ENCODE measurements at regions not wholly inside any gene's neighbourhood (a gene's known extent, or its start where the extent isn't known, plus 50 kb on each side); places are given as distances from the start of the nearest gene placed in this dataset.
A peak's percentile ranks its signal among the peaks of the same experiment; 100 is the strongest.

- 53 to 61% methylated on average over 3 of the region's 3 CpGs for WGBS, 2 donors
- Histone ChIP-seq H3K27ac (no peak overlapping the region), H3K36me3 (no peaks in the 10 kb centered on the region), H3K27me3 (no peaks in the 10 kb centered on the region), H3K9me3 (no peaks in the 10 kb centered on the region), H3K4me1 (no peaks in the 10 kb centered on the region), H3K4me3 (no peak overlapping the region)
- intact Hi-C loops (cut with DNase I), result no loop called here
- DNase-seq (no peak), ATAC-seq (peak in 2 of 8 donors; percentile 55 to 71)
- TF ChIP-seq, protein P1, sequence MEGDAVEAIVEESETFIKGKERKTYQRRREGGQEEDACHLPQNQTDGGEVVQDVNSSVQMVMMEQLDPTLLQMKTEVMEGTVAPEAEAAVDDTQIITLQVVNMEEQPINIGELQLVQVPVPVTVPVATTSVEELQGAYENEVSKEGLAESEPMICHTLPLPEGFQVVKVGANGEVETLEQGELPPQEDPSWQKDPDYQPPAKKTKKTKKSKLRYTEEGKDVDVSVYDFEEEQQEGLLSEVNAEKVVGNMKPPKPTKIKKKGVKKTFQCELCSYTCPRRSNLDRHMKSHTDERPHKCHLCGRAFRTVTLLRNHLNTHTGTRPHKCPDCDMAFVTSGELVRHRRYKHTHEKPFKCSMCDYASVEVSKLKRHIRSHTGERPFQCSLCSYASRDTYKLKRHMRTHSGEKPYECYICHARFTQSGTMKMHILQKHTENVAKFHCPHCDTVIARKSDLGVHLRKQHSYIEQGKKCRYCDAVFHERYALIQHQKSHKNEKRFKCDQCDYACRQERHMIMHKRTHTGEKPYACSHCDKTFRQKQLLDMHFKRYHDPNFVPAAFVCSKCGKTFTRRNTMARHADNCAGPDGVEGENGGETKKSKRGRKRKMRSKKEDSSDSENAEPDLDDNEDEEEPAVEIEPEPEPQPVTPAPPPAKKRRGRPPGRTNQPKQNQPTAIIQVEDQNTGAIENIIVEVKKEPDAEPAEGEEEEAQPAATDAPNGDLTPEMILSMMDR (IDR thresholded peaks at IDR 0.05), result no peak
Measured at GRCh38 chr3:11739706-11740105, 96.0 kb upstream of the VGLL4 start.

DNA sequence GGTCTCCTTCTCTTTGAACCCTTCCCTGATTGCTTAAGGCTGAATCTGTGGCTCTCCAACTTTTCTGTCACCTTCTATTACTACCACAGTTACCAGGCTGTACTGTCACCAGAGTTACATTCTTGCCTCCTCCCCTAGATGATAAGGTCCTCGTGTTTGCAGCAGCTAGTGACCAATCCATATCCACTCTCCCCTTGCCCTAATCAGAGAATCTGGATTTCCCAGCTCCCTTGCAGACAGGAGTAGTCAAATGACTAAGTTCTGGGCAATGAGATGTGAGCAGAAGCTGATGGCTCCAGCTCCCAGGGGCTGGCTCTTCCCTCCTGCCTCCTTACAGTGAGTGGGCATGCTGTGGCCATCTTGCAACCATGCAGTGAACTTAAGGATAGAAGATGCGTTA is 95.4 kb upstream of the VGLL4 start:
- H3K27me3 ChIP-seq, result no peaks in the 10 kb centered on the region
- no peak overlapping the region for H3K27ac ChIP-seq
- intact Hi-C loops (cut with DNase I), result no loop called here
- 35 to 38% methylated on average over 2 of the region's 2 CpGs for WGBS, 2 donors
- no peaks in the 10 kb centered on the region for H3K4me1 ChIP-seq
- DNase-seq, result no peak
- TF ChIP-seq, protein P1 (IDR thresholded peaks at IDR 0.05), result no peak
- no peaks in the 10 kb centered on the region for H3K9me3 ChIP-seq
- no peak overlapping the region for H3K4me3 ChIP-seq
- no peak for ATAC-seq
- H3K36me3 ChIP-seq, result no peaks in the 10 kb centered on the region

GRCh38 chr3:11737742-11738141 is 94.0 kb upstream of the VGLL4 start:
- ATAC-seq (no peak), DNase-seq (no peak)
- Histone ChIP-seq H3K9me3 (no peaks in the 10 kb centered on the region), H3K4me3 (no peak overlapping the region), H3K27ac (no peak overlapping the region), H3K36me3 (no peaks in the 10 kb centered on the region), H3K27me3 (no peaks in the 10 kb centered on the region), H3K4me1 (no peaks in the 10 kb centered on the region)
- intact Hi-C loops (cut with DNase I), result no loop called here
- WGBS, 2 donors, result 88 to 89% methylated on average over 7 of the region's 7 CpGs
- TF ChIP-seq, protein P1 (IDR thresholded peaks at IDR 0.05), result no peak

DNA sequence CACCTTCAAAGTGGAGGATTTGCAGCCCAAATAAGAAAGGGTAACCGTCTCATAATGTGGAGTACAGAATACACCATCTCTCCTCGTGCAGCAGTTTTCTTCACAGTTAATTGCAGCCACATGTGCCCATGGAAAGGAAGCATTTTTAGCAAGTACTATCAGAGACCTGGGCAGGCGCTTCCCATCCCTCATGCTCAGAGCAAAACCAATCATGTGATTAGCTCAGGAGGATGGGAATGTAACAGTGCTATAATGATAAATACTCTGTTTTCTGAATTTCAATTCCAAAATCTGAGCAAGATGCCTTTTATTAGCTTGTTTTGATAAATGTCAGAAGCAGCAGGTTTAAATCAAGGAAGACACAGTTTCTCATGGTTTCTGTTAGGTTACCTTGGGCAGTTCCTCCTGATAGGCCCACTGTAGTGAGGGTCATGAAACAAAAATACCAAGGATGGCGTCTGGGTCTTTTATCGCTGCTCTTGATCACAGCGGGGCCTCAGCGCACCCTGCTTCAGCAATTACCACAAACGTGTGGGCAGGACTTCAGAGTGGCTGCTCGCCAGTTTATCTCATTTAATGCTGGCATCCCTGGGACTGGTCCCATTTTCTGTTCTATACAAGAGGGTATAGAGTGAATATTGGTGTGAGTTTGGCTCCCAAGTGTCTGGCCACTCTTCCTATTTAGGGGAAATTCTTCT is 92.6 kb upstream of the VGLL4 start:
- intact Hi-C loops (cut with DNase I), result no loop called here
- WGBS, 2 donors, result 70 to 72% methylated on average over 9 of the region's 9 CpGs

More for the DNA sequence above, 92.6 kb upstream of the VGLL4 start:
- Histone ChIP-seq H3K9me3 (no peaks in the 10 kb centered on the region), H3K4me3 (no peak overlapping the region), H3K27ac (no peak overlapping the region), H3K36me3 (no peaks in the 10 kb centered on the region), H3K27me3 (no peaks in the 10 kb centered on the region), H3K4me1 (no peaks in the 10 kb centered on the region)
- TF ChIP-seq, protein P1 (IDR thresholded peaks at IDR 0.05), result no peak
- ATAC-seq, result no peak
- DNase-seq, result no peak

Measured in heart right ventricle (tissue), 16 donors.